Natural killer cell (primary cell): ENCODE measurements at regions not wholly inside any gene's neighbourhood (a gene's known extent, or its start where the extent isn't known, plus 50 kb on each side); places are given as distances from the start of the nearest gene placed in this dataset.
"Not testable (repeated sequence)": the region's sequence is repeated elsewhere in the genome, so short reads cannot be mapped to it uniquely, and the experiment has no call there.

ENCODE experiments used
- ATAC-seq, 3 donors: fragments of 150-1000 bp in 2 of 3; fragments of 200-7000 bp in 1 of 3; cut with Tn5 transposase; 1 replicate in 1 of 3; 2 replicates in 2 of 3; pipeline ENCODE4 v1.10.0; 2021; ENCODE audit warnings: mild to moderate bottlenecking in 2 of 3, moderate library complexity in 2 of 3
- DNase-seq, 2 donors: peaks; one replicate each; pipeline versions ENCODE4 v3.0.0 to v3.0.0-alpha.2; 2013 to 2021; ENCODE audit warnings: mixed read lengths in 1 of 2
- H3K27ac ChIP-seq: one replicate; pipeline ENCODE4 v1.5.1; 2013; ENCODE audit warnings: mild to moderate bottlenecking, low read length
- H3K27me3 ChIP-seq: one replicate; pipeline ENCODE4 v1.6.1; 2013; ENCODE audit warnings: low read length; ENCODE audit not compliant: control insufficient read depth, insufficient read depth
- H3K36me3 ChIP-seq: one replicate; pipeline ENCODE4 v1.6.1; 2013; ENCODE audit warnings: low read length; ENCODE audit not compliant: control insufficient read depth, insufficient read depth
- H3K4me1 ChIP-seq: one replicate; pipeline ENCODE4 v1.6.1; 2013; ENCODE audit warnings: low read length; ENCODE audit not compliant: control insufficient read depth, insufficient read depth
- H3K4me3 ChIP-seq: one replicate; pipeline ENCODE4 v1.5.1; 2013; ENCODE audit warnings: low read length
- H3K9me3 ChIP-seq: one replicate; pipeline ENCODE4 v1.6.1; 2013; ENCODE audit warnings: low read length; ENCODE audit not compliant: control insufficient read depth, insufficient read depth
- H3K27ac Mint-ChIP-seq, 2 donors: one replicate each; pipeline ENCODE4 v1.8.0; 2022; ENCODE audit warnings: mild to moderate bottlenecking in 2 of 2, mixed read lengths in 2 of 2, moderate library complexity in 1 of 2
- H3K27me3 Mint-ChIP-seq, 2 donors: one replicate each; pipeline ENCODE4 v1.8.0; 2022; ENCODE audit warnings: low read depth in 2 of 2, mixed read lengths in 2 of 2
- H3K36me3 Mint-ChIP-seq: one replicate; pipeline ENCODE4 v1.8.0; 2022; ENCODE audit warnings: mixed read lengths
- H3K4me1 Mint-ChIP-seq, 2 donors: one replicate each; pipeline ENCODE4 v1.8.0; 2022; ENCODE audit warnings: mixed read lengths in 2 of 2
- H3K4me3 Mint-ChIP-seq: one replicate; pipeline ENCODE4 v1.8.0; 2022; ENCODE audit warnings: mild to moderate bottlenecking, moderate library complexity, mixed read lengths
- H3K9me3 Mint-ChIP-seq, 2 donors: one replicate each; pipeline ENCODE4 v1.8.0; 2022; ENCODE audit warnings: mixed read lengths in 2 of 2
- CTCF ChIP-seq: fragments of 200-600 bp; IDR thresholded peaks from one replicate; pipeline ENCODE4 v1.8.0; 2022; ENCODE audit warnings: antibody characterized with exemption
- WGBS: methylation state at CpG from one replicate; pipeline ENCODE4 v1.1.7; 2013; ENCODE audit warnings: missing lambda C conversion rate; ENCODE audit not compliant: insufficient coverage; 5-methylcytosine and 5-hydroxymethylcytosine counted together
- intact Hi-C: fragments of 100-400 bp; cut with micrococcal nuclease; formaldehyde crosslinking; loops from one replicate; pipeline ENCODE4 v1.14.2; 2022

DNA sequence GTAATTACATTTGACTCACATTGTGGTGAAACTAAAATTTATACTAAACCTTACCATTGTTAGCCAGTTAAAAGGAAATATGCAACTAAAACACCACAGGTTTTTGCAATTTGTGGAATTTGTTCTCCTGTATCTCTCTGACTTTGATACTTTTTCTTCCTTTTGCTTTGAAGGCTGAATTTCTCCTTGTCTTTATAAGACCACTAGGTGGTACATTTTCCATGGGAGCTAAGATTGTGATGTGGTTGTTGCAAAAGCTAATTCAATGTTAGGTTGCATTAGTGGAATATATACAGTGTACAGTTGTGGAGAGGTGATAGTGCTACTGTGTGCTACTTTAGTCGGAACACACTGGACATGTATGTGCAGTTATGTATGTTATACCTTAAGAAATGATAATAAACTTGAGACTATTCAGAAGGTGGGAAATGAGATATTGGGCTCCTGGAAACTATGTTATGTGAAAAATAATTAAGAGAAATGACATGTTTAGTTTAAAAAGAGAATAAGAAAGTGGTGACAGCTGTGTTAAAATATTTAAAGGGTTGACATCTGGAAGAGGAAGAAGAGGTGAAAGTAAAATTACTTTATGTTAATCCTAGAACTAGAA is 70.3 kb downstream of the ARL9 start:
- H3K4me3 Mint-ChIP-seq = no peak overlapping the region
- Histone ChIP-seq H3K4me3 (no peak overlapping the region), H3K36me3 (no peaks in the 10 kb centered on the region), H3K27ac (no peak overlapping the region), H3K4me1 (no peaks in the 10 kb centered on the region), H3K9me3 (no peaks in the 10 kb centered on the region), H3K27me3 (no peaks in the 10 kb centered on the region)
- peak; percentile 57 for TF ChIP-seq CTCF
- intact Hi-C loops = loop anchor here (1.0 kb wide), 3 partner anchors 80 to 260 kb away; no protein-coding TSS in a partner anchor
- no peaks in the 10 kb centered on the region for H3K27me3 Mint-ChIP-seq
- ATAC-seq (peak in 2 of 3 donors; percentile 49 to 59), DNase-seq (peak in 1 of 2 donors; percentile 48)
- H3K4me1 Mint-ChIP-seq = peaks cover 7 to 8% of the 10 kb centered on the region in 2 donors
- no peak overlapping the region for H3K27ac Mint-ChIP-seq
- WGBS = 8% methylated on average over 1 of the region's 1 CpG
- no peaks in the 10 kb centered on the region for H3K36me3 Mint-ChIP-seq
- H3K9me3 Mint-ChIP-seq = no peaks in the 10 kb centered on the region

DNA sequence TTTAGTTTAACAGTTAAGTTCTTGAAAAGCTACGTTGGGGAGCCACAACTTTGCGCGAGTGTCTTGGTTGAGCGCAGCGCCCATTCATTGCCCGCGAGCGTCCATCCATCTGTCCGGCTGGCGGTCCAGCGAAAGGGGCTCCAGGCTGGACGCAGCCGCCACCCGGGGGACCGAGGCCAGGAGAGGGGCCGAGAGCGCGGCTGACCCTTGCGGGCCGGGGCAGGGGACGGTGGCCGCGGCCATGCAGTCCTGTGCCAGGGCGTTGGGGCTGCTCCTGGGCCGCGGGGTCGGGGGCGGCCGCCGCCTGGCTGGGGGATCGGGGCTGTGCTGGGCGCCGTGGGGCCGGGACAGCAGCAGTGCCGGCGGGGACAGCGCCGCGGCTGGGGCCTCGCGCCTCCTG is 86.8 kb downstream of the ARL9 start:
- H3K4me3 Mint-ChIP-seq, H3K27ac Mint-ChIP-seq, intact Hi-C loops, H3K4me1 Mint-ChIP-seq, H3K9me3 Mint-ChIP-seq, H3K9me3 ChIP-seq, H3K27me3 ChIP-seq, H3K36me3 ChIP-seq, DNase-seq, ATAC-seq, H3K27ac ChIP-seq, H3K4me1 ChIP-seq, H3K4me3 ChIP-seq: not testable (repeated sequence)
- WGBS = 64% methylated on average over 41 of the region's 41 CpGs
- Mint-ChIP-seq H3K36me3 (peaks cover 13% of the 10 kb centered on the region), H3K27me3 (peaks cover 10 to 19% of the 10 kb centered on the region in 2 donors)
